ENCODE measurements at regions not wholly inside any gene's neighbourhood (a gene's known extent, or its start where the extent isn't known, plus 50 kb on each side); places are given as distances from the start of the nearest gene placed in this dataset.

- no peak overlapping the region for H3K4me3 Mint-ChIP-seq
- no peaks in the 10 kb centered on the region for H3K9me3 Mint-ChIP-seq
- ATAC-seq (no peak), DNase-seq (no peak)
- no peaks in the 10 kb centered on the region for H3K36me3 Mint-ChIP-seq (ENCODE audit: insufficient read depth)
- H3K4me1 Mint-ChIP-seq (ENCODE audit: low read depth) = no peaks in the 10 kb centered on the region
- no peaks in the 10 kb centered on the region for H3K27me3 Mint-ChIP-seq (ENCODE audit: low read depth)
These were observed 652.3 kb upstream of the MGMT start for GRCh38 chr10:128814782-128815181.

- no peaks in the 10 kb centered on the region for H3K27me3 Mint-ChIP-seq (ENCODE audit: low read depth)
- no peak overlapping the region for H3K4me3 Mint-ChIP-seq
- DNase-seq = no peak
- H3K4me1 Mint-ChIP-seq (ENCODE audit: low read depth) = no peaks in the 10 kb centered on the region
- H3K36me3 Mint-ChIP-seq (ENCODE audit: insufficient read depth) = no peaks in the 10 kb centered on the region
- no peak for ATAC-seq
- no peaks in the 10 kb centered on the region for H3K9me3 Mint-ChIP-seq
These were observed 650.3 kb upstream of the MGMT start for GRCh38 chr10:128816726-128817125.

- no peak for DNase-seq
- H3K27me3 Mint-ChIP-seq (ENCODE audit: low read depth) = peaks cover 2% of the 10 kb centered on the region
- H3K9me3 Mint-ChIP-seq = no peaks in the 10 kb centered on the region
- no peaks in the 10 kb centered on the region for H3K4me1 Mint-ChIP-seq (ENCODE audit: low read depth)
- H3K36me3 Mint-ChIP-seq (ENCODE audit: insufficient read depth) = no peaks in the 10 kb centered on the region
- no peak for ATAC-seq
- no peak overlapping the region for H3K4me3 Mint-ChIP-seq
These were observed 649.4 kb upstream of the MGMT start for GRCh38 chr10:128817636-128818035.

- DNase-seq (no peak), ATAC-seq (no peak)
- Mint-ChIP-seq H3K9me3 (no peaks in the 10 kb centered on the region), H3K4me1 (ENCODE audit: low read depth) (no peaks in the 10 kb centered on the region), H3K36me3 (ENCODE audit: insufficient read depth) (no peaks in the 10 kb centered on the region), H3K27me3 (ENCODE audit: low read depth) (peaks cover 6% of the 10 kb centered on the region), H3K4me3 (no peak overlapping the region)
These were observed 646.4 kb upstream of the MGMT start for GRCh38 chr10:128820663-128821062.

GRCh38 chr10:128823201-128823600 lies 643.8 kb upstream of the MGMT start:
- no peaks in the 10 kb centered on the region for H3K9me3 Mint-ChIP-seq
- ATAC-seq (no peak), DNase-seq (no peak)
- H3K27me3 Mint-ChIP-seq (ENCODE audit: low read depth) = peaks cover 6% of the 10 kb centered on the region
- no peak overlapping the region for H3K4me3 Mint-ChIP-seq
- H3K4me1 Mint-ChIP-seq (ENCODE audit: low read depth) = no peaks in the 10 kb centered on the region
- H3K36me3 Mint-ChIP-seq (ENCODE audit: insufficient read depth) = no peaks in the 10 kb centered on the region

- Mint-ChIP-seq H3K9me3 (no peaks in the 10 kb centered on the region), H3K27me3 (ENCODE audit: low read depth) (peaks cover 6% of the 10 kb centered on the region), H3K4me1 (ENCODE audit: low read depth) (no peaks in the 10 kb centered on the region), H3K36me3 (ENCODE audit: insufficient read depth) (no peaks in the 10 kb centered on the region), H3K4me3 (no peak overlapping the region)
- ATAC-seq (no peak), DNase-seq (no peak)
These were observed 641.4 kb upstream of the MGMT start for GRCh38 chr10:128825626-128826025.

GRCh38 chr10:128833671-128834070 lies 633.4 kb upstream of the MGMT start:
- DNase-seq = no peak
- H3K4me3 Mint-ChIP-seq = no peak overlapping the region
- no peak for ATAC-seq
- H3K4me1 Mint-ChIP-seq (ENCODE audit: low read depth) = no peaks in the 10 kb centered on the region
- no peaks in the 10 kb centered on the region for H3K9me3 Mint-ChIP-seq
- H3K27me3 Mint-ChIP-seq (ENCODE audit: low read depth) = peaks cover 2% of the 10 kb centered on the region
- no peaks in the 10 kb centered on the region for H3K36me3 Mint-ChIP-seq (ENCODE audit: insufficient read depth)

GRCh38 chr10:128835361-128835760 lies 631.7 kb upstream of the MGMT start:
- Mint-ChIP-seq H3K4me3 (no peak overlapping the region), H3K4me1 (ENCODE audit: low read depth) (no peaks in the 10 kb centered on the region), H3K27me3 (ENCODE audit: low read depth) (peaks cover 4% of the 10 kb centered on the region), H3K9me3 (no peaks in the 10 kb centered on the region), H3K36me3 (ENCODE audit: insufficient read depth) (no peaks in the 10 kb centered on the region)
- no peak for DNase-seq
- ATAC-seq = no peak

GRCh38 chr10:128837478-128837877 lies 629.6 kb upstream of the MGMT start:
- no peak for DNase-seq
- Mint-ChIP-seq H3K36me3 (ENCODE audit: insufficient read depth) (no peaks in the 10 kb centered on the region), H3K4me1 (ENCODE audit: low read depth) (no peaks in the 10 kb centered on the region)

GRCh38 chr10:128839134-128839533 lies 627.9 kb upstream of the MGMT start:
- H3K27me3 Mint-ChIP-seq (ENCODE audit: low read depth) = peaks cover 6% of the 10 kb centered on the region
- no peak for ATAC-seq
- H3K9me3 Mint-ChIP-seq = no peaks in the 10 kb centered on the region
- no peaks in the 10 kb centered on the region for H3K4me1 Mint-ChIP-seq (ENCODE audit: low read depth)
- H3K36me3 Mint-ChIP-seq (ENCODE audit: insufficient read depth) = no peaks in the 10 kb centered on the region
- no peak for DNase-seq
- H3K4me3 Mint-ChIP-seq = no peak overlapping the region

More at GRCh38 chr10:128837478-128837877, 629.6 kb upstream of the MGMT start:
- Mint-ChIP-seq H3K4me3 (no peak overlapping the region), H3K9me3 (no peaks in the 10 kb centered on the region), H3K27me3 (ENCODE audit: low read depth) (peaks cover 6% of the 10 kb centered on the region)
- ATAC-seq = no peak

GRCh38 chr10:128839701-128840100 lies 627.3 kb upstream of the MGMT start:
- Mint-ChIP-seq H3K27me3 (ENCODE audit: low read depth) (peaks cover 6% of the 10 kb centered on the region), H3K4me1 (ENCODE audit: low read depth) (no peaks in the 10 kb centered on the region), H3K9me3 (no peaks in the 10 kb centered on the region), H3K36me3 (ENCODE audit: insufficient read depth) (no peaks in the 10 kb centered on the region), H3K4me3 (no peak overlapping the region)
- DNase-seq (no peak), ATAC-seq (no peak)

- H3K4me3 Mint-ChIP-seq = no peak overlapping the region
- no peaks in the 10 kb centered on the region for H3K9me3 Mint-ChIP-seq
- H3K36me3 Mint-ChIP-seq (ENCODE audit: insufficient read depth) = no peaks in the 10 kb centered on the region
- no peaks in the 10 kb centered on the region for H3K4me1 Mint-ChIP-seq (ENCODE audit: low read depth)
- H3K27me3 Mint-ChIP-seq (ENCODE audit: low read depth) = peaks cover 4% of the 10 kb centered on the region
- ATAC-seq (no peak), DNase-seq (no peak)
These were observed 623.1 kb upstream of the MGMT start for GRCh38 chr10:128843972-128844371.

- Mint-ChIP-seq H3K36me3 (ENCODE audit: insufficient read depth) (no peaks in the 10 kb centered on the region), H3K27me3 (ENCODE audit: low read depth) (no peaks in the 10 kb centered on the region), H3K9me3 (no peaks in the 10 kb centered on the region), H3K4me3 (no peak overlapping the region), H3K4me1 (ENCODE audit: low read depth) (no peaks in the 10 kb centered on the region)
- ATAC-seq = no peak
- DNase-seq = no peak
These were observed 620.1 kb upstream of the MGMT start for GRCh38 chr10:128846927-128847326.

- Mint-ChIP-seq H3K36me3 (ENCODE audit: insufficient read depth) (no peaks in the 10 kb centered on the region), H3K9me3 (no peaks in the 10 kb centered on the region), H3K4me3 (no peak overlapping the region), H3K27me3 (ENCODE audit: low read depth) (no peaks in the 10 kb centered on the region), H3K4me1 (ENCODE audit: low read depth) (no peaks in the 10 kb centered on the region)
- ATAC-seq = no peak
- no peak for DNase-seq
These were observed 618.2 kb upstream of the MGMT start for GRCh38 chr10:128848810-128849209.

- no peaks in the 10 kb centered on the region for H3K4me1 Mint-ChIP-seq (ENCODE audit: low read depth)
These were observed 616.4 kb upstream of the MGMT start for GRCh38 chr10:128850647-128851046.

GRCh38 chr10:128851281-128851680 lies 615.8 kb upstream of the MGMT start:
- no peak for DNase-seq
- H3K36me3 Mint-ChIP-seq (ENCODE audit: insufficient read depth) = no peaks in the 10 kb centered on the region
- no peaks in the 10 kb centered on the region for H3K9me3 Mint-ChIP-seq
- H3K4me1 Mint-ChIP-seq (ENCODE audit: low read depth) = no peaks in the 10 kb centered on the region
- no peak for ATAC-seq
- no peaks in the 10 kb centered on the region for H3K27me3 Mint-ChIP-seq (ENCODE audit: low read depth)
- no peak overlapping the region for H3K4me3 Mint-ChIP-seq

More at GRCh38 chr10:128850647-128851046, 616.4 kb upstream of the MGMT start:
- H3K9me3 Mint-ChIP-seq = no peaks in the 10 kb centered on the region
- no peak for ATAC-seq
- no peak overlapping the region for H3K4me3 Mint-ChIP-seq
- no peaks in the 10 kb centered on the region for H3K27me3 Mint-ChIP-seq (ENCODE audit: low read depth)
- no peaks in the 10 kb centered on the region for H3K36me3 Mint-ChIP-seq (ENCODE audit: insufficient read depth)
- DNase-seq = no peak
